ENCODE measurements at regions not wholly inside any gene's neighbourhood (a gene's known extent, or its start where the extent isn't known, plus 50 kb on each side); places are given as distances from the start of the nearest gene placed in this dataset.

- TF ChIP-seq POLR2AphosphoS5 (IDR thresholded peaks at IDR 0.05; ENCODE audit: low read depth, low read length) (no peak), POLR2A (IDR thresholded peaks at IDR 0.05; ENCODE audit: low read depth, low read length) (no peak)
Measured at GRCh38 chr13:58202099-58202498, 570.6 kb downstream of the PCDH17 start.

Data from GM12892 (cell line).